AG09319 (cell line): ENCODE measurements at regions not wholly inside any gene's neighbourhood (a gene's known extent, or its start where the extent isn't known, plus 50 kb on each side); places are given as distances from the start of the nearest gene placed in this dataset.

Experiments
- DNase-seq: peaks from one replicate; pipeline ENCODE4 v3.0.0-alpha.2; 2010; ENCODE audit warnings: low read depth; ENCODE audit errors: extremely low read depth
- TF ChIP-seq, protein P1 (sequence below): IDR thresholded peaks from 2 replicates; pipeline ENCODE4 v1.5.1; 2011; ENCODE audit warnings: low read depth, mild to moderate bottlenecking, inconsistent platforms, low read length, moderate library complexity

DNA sequence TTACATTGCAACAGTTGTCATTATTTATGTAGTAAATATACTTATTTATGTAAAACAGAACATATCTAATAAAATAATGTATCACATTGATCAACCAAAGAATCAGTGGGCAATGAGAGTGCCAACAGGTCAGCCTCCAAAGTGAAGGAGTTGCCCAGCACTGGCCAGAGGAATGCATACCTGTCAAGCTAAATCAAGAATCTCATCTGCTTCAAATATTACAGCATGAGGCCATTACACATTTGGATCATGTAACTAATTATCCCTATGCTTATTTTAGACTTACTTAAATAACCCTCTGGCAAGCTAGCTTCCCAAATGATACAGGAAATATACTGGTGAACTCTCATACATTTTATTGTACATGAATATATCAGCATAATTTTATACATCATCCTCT is 1211.7 kb upstream of the ACVR2A start:
- DNase-seq, result no peak
- TF ChIP-seq, protein P1, sequence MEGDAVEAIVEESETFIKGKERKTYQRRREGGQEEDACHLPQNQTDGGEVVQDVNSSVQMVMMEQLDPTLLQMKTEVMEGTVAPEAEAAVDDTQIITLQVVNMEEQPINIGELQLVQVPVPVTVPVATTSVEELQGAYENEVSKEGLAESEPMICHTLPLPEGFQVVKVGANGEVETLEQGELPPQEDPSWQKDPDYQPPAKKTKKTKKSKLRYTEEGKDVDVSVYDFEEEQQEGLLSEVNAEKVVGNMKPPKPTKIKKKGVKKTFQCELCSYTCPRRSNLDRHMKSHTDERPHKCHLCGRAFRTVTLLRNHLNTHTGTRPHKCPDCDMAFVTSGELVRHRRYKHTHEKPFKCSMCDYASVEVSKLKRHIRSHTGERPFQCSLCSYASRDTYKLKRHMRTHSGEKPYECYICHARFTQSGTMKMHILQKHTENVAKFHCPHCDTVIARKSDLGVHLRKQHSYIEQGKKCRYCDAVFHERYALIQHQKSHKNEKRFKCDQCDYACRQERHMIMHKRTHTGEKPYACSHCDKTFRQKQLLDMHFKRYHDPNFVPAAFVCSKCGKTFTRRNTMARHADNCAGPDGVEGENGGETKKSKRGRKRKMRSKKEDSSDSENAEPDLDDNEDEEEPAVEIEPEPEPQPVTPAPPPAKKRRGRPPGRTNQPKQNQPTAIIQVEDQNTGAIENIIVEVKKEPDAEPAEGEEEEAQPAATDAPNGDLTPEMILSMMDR, result no peak

DNA sequence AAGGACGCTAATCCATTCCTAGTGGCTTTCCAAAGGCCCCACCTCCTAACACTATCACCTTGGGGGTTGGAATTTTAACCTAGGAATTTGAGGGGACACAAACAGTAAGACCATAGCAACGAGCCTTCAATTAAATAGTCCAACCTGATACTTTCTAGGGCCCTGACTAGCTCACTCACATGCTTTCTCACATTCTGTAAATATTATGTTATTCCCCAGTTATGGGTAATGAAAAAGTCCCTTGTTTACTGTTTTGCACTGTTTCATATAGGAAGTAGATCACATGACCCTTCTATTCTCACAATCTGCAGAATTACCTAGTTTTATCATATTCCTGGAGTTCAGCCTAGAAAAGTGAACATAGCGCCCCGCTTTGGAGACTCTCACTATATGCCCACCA is 1212.1 kb upstream of the ACVR2A start:
- TF ChIP-seq, protein P1, result no peak
- no peak for DNase-seq

DNA sequence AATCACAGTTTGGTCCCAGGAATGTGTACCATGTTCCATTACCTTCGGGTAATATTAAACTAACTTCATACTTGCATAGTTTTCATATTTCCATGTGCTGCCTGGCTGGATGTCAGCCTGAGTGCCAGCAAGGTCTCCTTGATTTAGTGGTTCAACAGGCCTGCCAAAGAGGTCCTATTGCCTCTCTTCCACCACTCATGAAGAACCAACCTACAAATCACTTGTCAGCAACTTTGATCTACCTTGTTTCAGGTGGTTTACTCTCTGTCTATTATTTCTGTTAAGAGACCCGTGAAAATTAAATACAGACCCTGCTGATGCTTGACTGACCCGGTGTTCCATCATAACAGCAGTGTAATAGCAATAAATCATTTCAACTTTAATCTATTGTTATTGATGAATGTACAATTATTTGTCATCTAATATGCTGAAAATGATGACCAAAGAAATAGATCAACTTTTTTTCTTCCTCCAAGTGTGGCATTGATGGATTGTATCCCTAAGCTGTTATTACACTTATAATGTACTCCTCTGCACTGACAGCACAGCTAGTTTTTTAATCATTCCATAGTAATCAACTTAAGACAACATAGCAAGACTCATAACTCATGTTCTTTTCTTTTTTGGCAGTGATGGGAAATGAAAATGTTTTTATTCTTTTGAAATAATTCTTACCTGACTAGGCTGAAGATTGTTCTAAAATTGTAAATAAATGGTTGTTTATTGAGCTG is 1220.2 kb upstream of the ACVR2A start:
- TF ChIP-seq, protein P1, result no peak
- no peak for DNase-seq

DNA sequence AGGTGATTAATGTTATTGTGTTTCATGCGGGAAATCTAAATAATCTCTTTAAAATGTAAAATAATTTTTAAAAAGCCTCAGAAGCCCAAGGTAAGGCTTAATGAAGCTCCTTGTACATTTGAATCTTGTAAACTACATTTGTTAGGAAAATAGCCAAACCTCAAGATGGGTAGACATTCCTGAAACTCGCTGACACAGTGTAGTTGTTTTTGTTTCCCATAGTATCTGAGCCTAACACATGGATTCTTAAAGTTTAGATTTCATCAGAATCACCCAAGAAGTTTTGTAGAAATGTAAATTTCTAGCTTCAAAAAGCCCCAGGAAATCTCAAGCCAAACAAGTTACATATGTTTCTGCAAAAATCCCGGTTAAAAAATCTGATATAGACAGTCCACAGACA is 1221.1 kb upstream of the ACVR2A start:
- DNase-seq, result no peak
- TF ChIP-seq, protein P1, result no peak

DNA sequence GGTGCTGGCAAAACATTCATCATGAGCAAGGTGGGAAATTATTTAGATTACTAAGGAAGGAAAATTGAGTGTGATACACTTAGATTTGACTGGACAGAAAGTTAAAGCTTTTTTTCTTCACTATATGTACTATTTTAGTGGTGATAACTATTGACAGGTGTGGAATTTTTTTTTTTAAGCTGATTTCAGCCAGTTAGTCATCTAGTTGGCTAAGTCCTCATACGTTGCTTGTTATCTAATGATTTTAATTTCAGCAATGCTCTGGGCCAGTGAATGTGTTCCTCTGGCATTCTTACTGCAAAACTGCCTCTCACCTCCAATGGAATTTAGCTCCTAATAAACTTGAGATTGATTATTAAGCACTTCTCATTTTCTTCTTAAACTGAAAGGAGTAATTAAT is 1223.2 kb upstream of the ACVR2A start:
- TF ChIP-seq, protein P1, result no peak
- no peak for DNase-seq

DNA sequence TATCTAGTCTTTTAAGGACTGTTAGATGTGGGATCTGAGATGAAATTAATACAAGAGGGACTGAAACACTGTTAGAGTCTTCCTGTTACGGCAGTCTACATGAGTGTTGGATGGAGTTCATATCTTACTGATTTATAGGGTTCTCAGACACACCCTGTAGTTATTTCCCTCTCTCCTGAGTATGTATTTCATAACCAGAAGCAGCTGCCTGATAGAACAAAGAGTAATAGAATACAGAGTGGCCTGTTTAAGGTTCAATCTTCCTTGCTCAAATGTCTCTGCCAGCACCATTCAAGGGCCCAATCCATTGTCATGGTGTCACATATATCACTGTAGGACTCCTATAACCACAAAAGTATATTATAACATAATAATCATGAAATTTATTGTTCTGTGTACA is 1229.1 kb upstream of the ACVR2A start:
- DNase-seq, result no peak
- TF ChIP-seq, protein P1, result no peak

DNA sequence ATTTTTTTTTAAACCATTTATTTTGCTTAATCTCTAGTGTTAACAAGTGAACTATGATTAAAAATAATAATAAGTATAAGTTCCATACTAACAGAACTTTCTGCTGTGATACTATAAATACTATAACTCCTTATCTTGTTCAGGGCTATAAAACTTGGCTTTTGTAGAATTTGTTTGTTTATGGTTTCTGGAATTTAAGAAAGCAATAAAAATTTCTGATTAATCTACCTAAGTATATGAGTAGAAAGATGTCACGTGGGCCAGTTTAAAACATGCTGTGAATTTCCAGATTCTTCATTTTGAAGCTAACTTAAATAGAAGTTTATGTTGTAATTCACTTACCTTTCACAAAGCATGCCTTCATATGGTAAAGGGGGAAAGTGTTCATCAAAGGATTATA is 1236.3 kb upstream of the ACVR2A start:
- TF ChIP-seq, protein P1, result no peak

More for the DNA sequence above, 1236.3 kb upstream of the ACVR2A start:
- no peak for DNase-seq
